K562 (cell line): ENCODE measurements at regions not wholly inside any gene's neighbourhood (a gene's known extent, or its start where the extent isn't known, plus 50 kb on each side); places are given as distances from the start of the nearest gene placed in this dataset.

Experiments
- CTCF ChIP-seq, 3 experiments: IDR thresholded peaks in 2 of 3; conservative IDR thresholded peaks in 1 of 3; 2 replicates each; pipeline ENCODE4 v1.5.1; 2011 to 2012; ENCODE audit warnings: low read length in 3 of 3, mild to moderate bottlenecking in 3 of 3, control low read depth in 2 of 3, improper control_type of control experiment in 1 of 3, inconsistent platforms in 1 of 3, low read depth in 1 of 3, mixed read lengths in 1 of 3, moderate library complexity in 1 of 3; ENCODE audit not compliant: insufficient read depth in 2 of 3
- DLX4 ChIP-seq: fragments of 250-450 bp; sonication (Bioruptor Pico); IDR thresholded peaks from 2 replicates; pipeline ENCODE4 v1.6.1; 2021; ENCODE audit warnings: mild to moderate bottlenecking
- ERF ChIP-seq: fragments of 450-650 bp; formaldehyde crosslinking; IDR thresholded peaks from 2 replicates; pipeline ENCODE4 v1.4.0; 2020; ENCODE audit warnings: mild to moderate bottlenecking, mixed read lengths
- ETV5 ChIP-seq: sonication (generic); formaldehyde crosslinking; IDR thresholded peaks from 2 replicates; pipeline ENCODE4 v1.4.0; 2020; ENCODE audit warnings: low read depth, mild to moderate bottlenecking, missing genetic modification reagents
- HBP1 ChIP-seq: fragments of 450-650 bp; formaldehyde crosslinking; IDR thresholded peaks from 2 replicates; pipeline ENCODE4 v1.4.0; 2022; ENCODE audit warnings: missing genetic modification characterization
- IRF2 ChIP-seq: sonication (generic); formaldehyde crosslinking; IDR thresholded peaks from 2 replicates; pipeline ENCODE4 v1.8.1; 2022; ENCODE audit warnings: mild to moderate bottlenecking, missing genetic modification reagents
- JUN ChIP-seq, 2 experiments: sonication (generic) in 1 of 2; formaldehyde crosslinking in 1 of 2; IDR thresholded peaks; 2 replicates each; pipeline versions ENCODE4 v1.6.1 to v1.8.0; 2012 to 2022; ENCODE audit warnings: borderline replicate concordance in 2 of 2, mild to moderate bottlenecking in 2 of 2, improper control_type of control experiment in 1 of 2, low read depth in 1 of 2, low read length in 1 of 2, missing genetic modification reagents in 1 of 2
- NR2C2 ChIP-seq, 2 experiments: fragments of 200-800 bp in 1 of 2; sonication (Bioruptor generic) in 1 of 2; sonication (generic) in 1 of 2; formaldehyde crosslinking in 1 of 2; IDR thresholded peaks; 2 replicates each; pipeline versions ENCODE4 v1.6.1 to v1.8.0; 2016 to 2022; ENCODE audit warnings: mild to moderate bottlenecking in 1 of 2, missing compliant biosample characterization in 1 of 2, missing genetic modification characterization in 1 of 2, missing genetic modification reagents in 1 of 2
- SAFB2 ChIP-seq: fragments of 200-400 bp; formaldehyde crosslinking; IDR thresholded peaks from 2 replicates; pipeline ENCODE4 v1.6.1; 2018; ENCODE audit warnings: borderline replicate concordance, low read length, low read depth, moderate library complexity; ENCODE audit not compliant: severe bottlenecking
- SP1 ChIP-seq: sonication (generic); formaldehyde crosslinking; IDR thresholded peaks from 2 replicates; pipeline ENCODE4 v1.8.1; 2022; ENCODE audit warnings: mild to moderate bottlenecking, missing genetic modification reagents
- SRF ChIP-seq, 2 experiments: fragments of 250-450, 450-650 bp in 1 of 2; sonication (Bioruptor Pico) in 1 of 2; sonication (generic) in 1 of 2; formaldehyde crosslinking; IDR thresholded peaks; 2 replicates each; pipeline versions ENCODE4 v1.5.0 to v1.5.1; 2020 to 2022; ENCODE audit warnings: mild to moderate bottlenecking in 1 of 2, missing genetic modification reagents in 1 of 2
- ZNF263 ChIP-seq: sonication (generic); formaldehyde crosslinking; IDR thresholded peaks from 2 replicates; pipeline ENCODE4 v1.8.0; 2022; ENCODE audit warnings: mild to moderate bottlenecking, missing genetic modification reagents, borderline replicate concordance

- no peak for TF ChIP-seq SP1 (CRISPR knock-in tag)
- no peak for TF ChIP-seq ZNF263 (CRISPR knock-in tag)
- TF ChIP-seq ETV5 = no peak
- no peak for TF ChIP-seq IRF2 (CRISPR knock-in tag)
- no peak for TF ChIP-seq JUN (IDR thresholded peaks at IDR 0.05; ENCODE audit: borderline replicate concordance, low read depth, low read length)
- no peak for TF ChIP-seq JUN (CRISPR knock-in tag; IDR thresholded peaks at IDR 0.05; ENCODE audit: borderline replicate concordance)
- no peak for TF ChIP-seq ERF (CRISPR knock-in tag)
- no peak for TF ChIP-seq DLX4 (CRISPR knock-in tag)
- TF ChIP-seq NR2C2 (CRISPR knock-in tag; IDR thresholded peaks at IDR 0.05) = no peak
- no peak for TF ChIP-seq NR2C2 (tag; IDR thresholded peaks at IDR 0.05)
- no peak for TF ChIP-seq HBP1 (CRISPR knock-in tag)
- no peak for TF ChIP-seq SAFB2
- TF ChIP-seq CTCF (IDR thresholded peaks at IDR 0.05 in 2 of 3, conservative IDR thresholded peaks at IDR 0.05 in 1 of 3; ENCODE audit: insufficient read depth in 2 of 3, low read depth in 1 of 3, low read length in 3 of 3) = no peak
- TF ChIP-seq SRF (CRISPR knock-in tag; IDR thresholded peaks at IDR 0.05) = no peak
These were observed 305.1 kb downstream of the MATN1 start for GRCh38 chr1:30418061-30418938.
